Adrenal gland (tissue), 9 donors: ENCODE measurements at regions not wholly inside any gene's neighbourhood (a gene's known extent, or its start where the extent isn't known, plus 50 kb on each side); places are given as distances from the start of the nearest gene placed in this dataset.

Experiments used
- DNase-seq, 7 donors: peaks; one replicate each; pipeline ENCODE4 v3.0.0-alpha.2; 2019 to 2020
- H3K27ac ChIP-seq, 5 donors: fragments of 200-600 bp; sonication (generic) in 4 of 5; 1 replicate in 3 of 5; 2 replicates in 2 of 5; pipeline versions ENCODE4 v1.5.1 to v1.8.0; 2016 to 2020; ENCODE audit warnings: mild to moderate bottlenecking in 1 of 5
- H3K27me3 ChIP-seq: fragments of 200-600 bp; 2 replicates; pipeline ENCODE4 v1.8.0; 2021
- H3K36me3 ChIP-seq, 2 donors: fragments of 200-600 bp; replicated peaks in 1 of 2; 1 replicate in 1 of 2; 2 replicates in 1 of 2; pipeline versions ENCODE4 v1.5.1 to v1.8.0; 2018 to 2022
- H3K4me1 ChIP-seq, 2 donors: fragments of 200-600 bp; replicated peaks in 1 of 2; 1 replicate in 1 of 2; 2 replicates in 1 of 2; pipeline versions ENCODE4 v1.5.1 to v1.8.0; 2018 to 2021
- H3K4me3 ChIP-seq, 4 donors: fragments of 200-600 bp; sonication (generic) in 3 of 4; one replicate each; pipeline ENCODE4 v1.5.1; 2016 to 2018
- H3K9me3 ChIP-seq, 3 donors: fragments of 200-600 bp; sonication (generic) in 1 of 3; replicated peaks in 1 of 3; 1 replicate in 2 of 3; 2 replicates in 1 of 3; pipeline versions ENCODE4 v1.5.1 to v1.8.0; 2016 to 2021
- POLR2A ChIP-seq, 2 donors: fragments of 450-650 bp; IDR thresholded peaks; one replicate each; pipeline ENCODE4 v1.6.1; 2017; ENCODE audit warnings: antibody characterized with exemption in 2 of 2, mild to moderate bottlenecking in 2 of 2, moderate library complexity in 1 of 2
- WGBS, 4 donors: extraction: QIAGEN DNeasy Blood & Tissue Kit in 2 of 4; methylation state at CpG; one replicate each; pipeline versions ENCODE4 v1.1.5 to v1.1.7; 2013 to 2017; 5-methylcytosine and 5-hydroxymethylcytosine counted together
- intact Hi-C, 2 donors: fragments of 100-400 bp; cut with DNase I; formaldehyde crosslinking; loops; one replicate each; pipeline versions ENCODE4 v1.14.1 to v1.15.0; 2022 to 2023
- TF ChIP-seq, protein P1 (sequence below), 6 experiments: fragments of 450-650 bp in 4 of 6; fragments of 200-600 bp in 2 of 6; sonication (generic) in 1 of 6; IDR thresholded peaks; 1 replicate in 5 of 6; 2 replicates in 1 of 6; pipeline versions ENCODE4 v1.5.1 to v1.8.0; 2016 to 2021; ENCODE audit warnings: antibody characterized with exemption in 6 of 6, mild to moderate bottlenecking in 2 of 6, moderate library complexity in 1 of 6
- donor health status: healthy with polysubstance abuse.
- donor health status: Bipolar disorder and iron deficiency.
- donor health status: DM: yes; HTN: yes; CAD: no.
- donor health status: DM: no; HTN: no; CAD: no.
- donor health status: DM: no; HTN: no; CAD: no.

DNA sequence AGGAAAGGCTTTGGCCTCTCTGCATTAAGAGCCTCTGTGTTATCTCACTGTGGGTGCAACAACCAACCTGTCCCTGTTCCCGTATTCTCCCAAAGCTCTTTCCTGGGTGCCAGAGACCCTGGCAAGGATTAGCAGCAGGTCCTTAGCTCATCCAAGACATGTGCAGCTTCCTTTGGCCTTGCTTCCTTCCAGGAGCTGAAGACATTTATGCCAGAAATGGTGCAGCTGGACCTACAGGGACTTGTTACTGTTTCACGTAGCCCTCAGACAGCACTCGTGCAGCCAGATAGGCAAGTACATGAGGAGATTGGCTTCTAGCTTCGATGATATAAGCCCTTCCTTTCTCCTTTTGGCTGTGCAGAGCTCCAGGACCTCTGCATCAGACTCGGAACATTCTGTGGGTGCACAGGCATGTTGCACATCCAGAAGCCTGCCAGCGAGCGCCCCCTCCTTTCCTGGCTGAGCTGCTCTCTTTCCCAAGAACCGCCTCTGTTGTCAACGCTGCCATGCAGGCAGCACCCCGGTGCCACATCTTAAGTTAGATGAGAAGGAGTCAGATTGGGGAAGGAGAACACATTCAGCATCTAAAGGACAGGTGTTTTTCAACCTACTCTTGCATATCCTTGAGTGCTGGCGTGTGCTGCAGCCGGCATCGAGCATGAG lies 284.5 kb upstream of the PLXNA2 start:
- no peak overlapping the region for H3K27ac ChIP-seq
- H3K4me1 ChIP-seq = no peaks in the 10 kb centered on the region
- WGBS, 4 donors = 58 to 70% (median 69%) methylated on average over 12 to 13 of the region's 13 CpGs
- intact Hi-C loops = no loop called here
- no peak overlapping the region for H3K4me3 ChIP-seq
- TF ChIP-seq, protein P1, sequence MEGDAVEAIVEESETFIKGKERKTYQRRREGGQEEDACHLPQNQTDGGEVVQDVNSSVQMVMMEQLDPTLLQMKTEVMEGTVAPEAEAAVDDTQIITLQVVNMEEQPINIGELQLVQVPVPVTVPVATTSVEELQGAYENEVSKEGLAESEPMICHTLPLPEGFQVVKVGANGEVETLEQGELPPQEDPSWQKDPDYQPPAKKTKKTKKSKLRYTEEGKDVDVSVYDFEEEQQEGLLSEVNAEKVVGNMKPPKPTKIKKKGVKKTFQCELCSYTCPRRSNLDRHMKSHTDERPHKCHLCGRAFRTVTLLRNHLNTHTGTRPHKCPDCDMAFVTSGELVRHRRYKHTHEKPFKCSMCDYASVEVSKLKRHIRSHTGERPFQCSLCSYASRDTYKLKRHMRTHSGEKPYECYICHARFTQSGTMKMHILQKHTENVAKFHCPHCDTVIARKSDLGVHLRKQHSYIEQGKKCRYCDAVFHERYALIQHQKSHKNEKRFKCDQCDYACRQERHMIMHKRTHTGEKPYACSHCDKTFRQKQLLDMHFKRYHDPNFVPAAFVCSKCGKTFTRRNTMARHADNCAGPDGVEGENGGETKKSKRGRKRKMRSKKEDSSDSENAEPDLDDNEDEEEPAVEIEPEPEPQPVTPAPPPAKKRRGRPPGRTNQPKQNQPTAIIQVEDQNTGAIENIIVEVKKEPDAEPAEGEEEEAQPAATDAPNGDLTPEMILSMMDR (IDR thresholded peaks at IDR 0.05) = no peak
- TF ChIP-seq POLR2A (IDR thresholded peaks at IDR 0.05) = no peak
- no peaks in the 10 kb centered on the region for H3K9me3 ChIP-seq
- H3K36me3 ChIP-seq = no peaks in the 10 kb centered on the region
- H3K27me3 ChIP-seq = no peaks in the 10 kb centered on the region
- no peak for DNase-seq

- H3K36me3 ChIP-seq = no peaks in the 10 kb centered on the region
- 76 to 85% (median 83%) methylated on average over 11 of the region's 11 CpGs for WGBS, 4 donors
- H3K27ac ChIP-seq = no peak overlapping the region
- no peak for DNase-seq
- no peaks in the 10 kb centered on the region for H3K4me1 ChIP-seq
- TF ChIP-seq POLR2A (IDR thresholded peaks at IDR 0.05) = no peak
- TF ChIP-seq, protein P1 (IDR thresholded peaks at IDR 0.05) = no peak
- H3K27me3 ChIP-seq = no peaks in the 10 kb centered on the region
- no peaks in the 10 kb centered on the region for H3K9me3 ChIP-seq
- intact Hi-C loops = no loop called here
- no peak overlapping the region for H3K4me3 ChIP-seq
These were observed 287.0 kb upstream of the PLXNA2 start for GRCh38 chr1:208531003-208531750.

GRCh38 chr1:208533746-208534598 lies 289.8 kb upstream of the PLXNA2 start:
- no peaks in the 10 kb centered on the region for H3K27me3 ChIP-seq
- H3K9me3 ChIP-seq = no peaks in the 10 kb centered on the region
- no peak for DNase-seq
- H3K27ac ChIP-seq = no peak overlapping the region
- H3K4me3 ChIP-seq = no peak overlapping the region
- no peaks in the 10 kb centered on the region for H3K4me1 ChIP-seq
- no peak for TF ChIP-seq POLR2A (IDR thresholded peaks at IDR 0.05)
- TF ChIP-seq, protein P1 (IDR thresholded peaks at IDR 0.05) = no peak
- 67 to 82% (median 75%) methylated on average over 7 of the region's 7 CpGs for WGBS, 4 donors
- intact Hi-C loops = no loop called here
- H3K36me3 ChIP-seq = no peaks in the 10 kb centered on the region

GRCh38 chr1:208534599-208534897 lies 290.4 kb upstream of the PLXNA2 start:
- WGBS, 4 donors = 72 to 87% (median 81%) methylated on average over 4 of the region's 4 CpGs
- TF ChIP-seq, protein P1 (IDR thresholded peaks at IDR 0.05) = no peak
- no peak for TF ChIP-seq POLR2A (IDR thresholded peaks at IDR 0.05)
- DNase-seq = no peak

More at GRCh38 chr1:208534599-208534897, 290.4 kb upstream of the PLXNA2 start:
- Histone ChIP-seq H3K4me3 (no peak overlapping the region), H3K9me3 (no peaks in the 10 kb centered on the region), H3K4me1 (no peaks in the 10 kb centered on the region), H3K27ac (no peak overlapping the region), H3K27me3 (no peaks in the 10 kb centered on the region), H3K36me3 (no peaks in the 10 kb centered on the region)
- intact Hi-C loops = no loop called here
